ENCODE measurements at regions not wholly inside any gene's neighbourhood (a gene's known extent, or its start where the extent isn't known, plus 50 kb on each side); places are given as distances from the start of the nearest gene placed in this dataset.

DNA sequence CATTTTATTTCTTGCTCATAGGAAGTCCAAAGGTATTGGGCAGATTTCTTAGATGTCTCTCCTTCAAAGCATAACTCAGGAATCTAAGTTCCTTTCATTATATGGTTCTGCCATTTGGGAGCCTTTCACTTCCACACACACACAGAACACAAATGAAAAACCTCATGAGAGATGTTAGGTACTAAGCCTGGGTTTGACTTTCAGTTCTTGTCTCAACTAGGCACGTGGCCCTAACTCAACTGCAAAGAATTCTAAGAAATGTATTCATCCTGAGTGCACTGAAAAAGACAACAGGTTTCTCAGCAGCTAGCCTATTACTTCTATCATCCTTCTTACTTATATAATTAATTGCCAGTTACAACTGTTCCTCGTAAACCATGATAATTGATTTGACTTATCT lies 190.0 kb upstream of the SAMSN1 start:
- intact Hi-C loops (cut with micrococcal nuclease) = loop anchor here (1.0 to 10.0 kb wide), 4 partner anchors 59 to 329 kb away; partner anchors contain the start of gene NRIP1

DNA sequence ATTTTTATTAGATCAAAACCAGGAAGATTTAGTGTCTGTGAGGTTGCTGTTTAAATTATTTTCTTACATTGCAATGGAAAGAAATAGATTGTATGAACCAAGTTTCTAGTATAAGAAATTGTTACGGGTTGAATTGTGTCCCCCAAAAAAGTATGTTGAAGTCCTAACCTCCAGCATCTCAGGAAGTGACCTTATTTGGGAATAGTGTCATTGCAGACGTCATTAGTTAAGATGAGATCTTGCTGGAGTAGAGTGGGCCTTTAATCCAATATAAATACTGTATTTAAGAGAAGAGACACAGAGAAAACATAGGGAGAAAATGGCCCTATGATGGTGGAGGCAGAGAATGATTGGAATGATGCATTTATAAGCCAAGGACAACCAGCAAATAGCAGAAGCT lies 188.7 kb upstream of the SAMSN1 start:
- intact Hi-C loops (cut with micrococcal nuclease) = loop anchor here (10.0 kb wide), 1 partner anchor 330 kb away; the partner anchor contains the start of gene NRIP1

DNA sequence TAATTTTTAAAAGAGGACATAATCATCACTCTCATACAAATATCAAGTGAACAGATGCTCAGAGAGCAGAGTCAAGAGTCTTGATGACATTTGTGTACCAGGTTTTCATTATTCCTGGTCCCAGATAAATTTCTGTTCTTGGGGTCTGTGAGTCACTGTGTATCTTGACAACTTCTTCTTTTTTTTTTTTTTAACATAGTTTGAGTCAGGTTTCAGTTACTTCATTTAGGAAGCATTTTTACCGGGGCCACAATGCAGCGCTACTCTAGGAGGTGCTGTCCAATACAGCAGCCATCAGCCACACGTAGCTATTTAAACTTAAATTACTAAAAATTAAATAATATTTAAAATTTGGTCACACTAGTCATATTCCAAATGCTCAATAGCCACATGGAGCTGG lies 188.1 kb upstream of the SAMSN1 start:
- intact Hi-C loops (cut with micrococcal nuclease) = loop anchor here (10.0 kb wide), 1 partner anchor 331 kb away; the partner anchor contains the start of gene NRIP1

DNA sequence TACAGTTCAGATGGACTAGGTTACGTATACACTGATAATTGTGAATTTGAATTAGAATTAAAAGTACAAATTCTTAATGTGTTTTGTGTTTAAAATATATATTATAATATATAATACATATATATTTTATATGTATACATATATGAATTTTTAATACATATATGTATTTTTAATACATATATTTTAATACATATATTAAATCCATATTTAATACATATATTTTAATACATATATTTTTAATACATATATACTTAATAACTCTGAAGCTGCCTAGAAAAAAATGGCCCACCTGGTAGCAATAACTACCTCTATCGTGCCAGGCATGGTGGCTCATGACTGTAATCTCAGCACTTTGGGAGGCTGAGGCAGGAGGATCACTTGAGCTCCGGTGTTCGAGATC lies 179.1 kb upstream of the SAMSN1 start:
- intact Hi-C loops (cut with micrococcal nuclease) = no loop called here

- intact Hi-C loops (cut with micrococcal nuclease) = loop anchor here (2.0 kb wide), 1 partner anchor 176 kb away; the partner anchor contains the start of gene SAMSN1
These were observed 176.8 kb upstream of the SAMSN1 start for GRCh38 chr21:14722841-14723483.

DNA sequence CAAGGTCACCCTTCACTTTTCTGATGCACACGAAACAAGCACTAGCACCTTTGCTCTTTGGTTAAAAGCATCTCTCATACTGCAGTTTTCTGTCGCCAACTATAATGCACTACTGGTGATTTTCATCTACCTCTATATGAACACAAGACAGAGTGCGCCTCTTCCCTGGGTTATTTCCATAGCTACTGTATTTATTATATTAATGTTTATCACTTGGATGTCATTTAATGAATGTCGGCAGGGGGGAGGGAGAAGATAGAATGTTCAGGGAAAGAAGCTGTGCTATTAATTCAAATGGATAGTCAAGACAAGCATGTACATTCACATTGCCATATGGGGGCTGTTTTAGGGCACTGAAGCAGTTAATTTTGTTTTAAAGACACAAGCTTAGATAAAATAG lies 174.1 kb upstream of the SAMSN1 start:
- intact Hi-C loops (cut with micrococcal nuclease) = loop anchor here (2.0 kb wide), 1 partner anchor 29 kb away; no protein-coding TSS in a partner anchor

DNA sequence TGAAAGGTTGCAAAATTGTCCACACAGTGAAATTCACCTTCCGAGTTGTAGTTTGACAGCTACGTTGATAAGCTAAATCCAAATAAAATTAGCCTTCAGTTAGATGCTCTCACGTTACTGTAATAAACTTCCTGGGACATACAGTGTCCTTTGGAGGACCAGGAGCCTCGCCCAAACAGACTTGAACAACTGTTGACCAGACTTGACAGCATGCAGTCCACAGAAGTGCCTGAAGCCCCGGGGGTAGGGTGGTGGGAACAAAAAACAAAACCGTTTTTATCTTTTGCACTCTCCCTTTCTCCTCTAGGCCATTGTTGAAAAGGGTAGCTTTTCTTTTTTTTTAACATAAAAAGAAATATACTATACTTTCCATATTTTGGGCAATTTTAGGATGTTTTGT lies 172.8 kb upstream of the SAMSN1 start:
- intact Hi-C loops (cut with micrococcal nuclease) = no loop called here

- intact Hi-C loops (cut with micrococcal nuclease) = no loop called here
These were observed 170.8 kb upstream of the SAMSN1 start for GRCh38 chr21:14716761-14717396.

GRCh38 chr21:14713109-14713508 lies 167.0 kb upstream of the SAMSN1 start:
- intact Hi-C loops (cut with micrococcal nuclease) = no loop called here

GRCh38 chr21:14712121-14712715 lies 166.1 kb upstream of the SAMSN1 start:
- intact Hi-C loops (cut with micrococcal nuclease) = no loop called here

GRCh38 chr21:14711287-14711686 lies 165.2 kb upstream of the SAMSN1 start:
- intact Hi-C loops (cut with micrococcal nuclease) = no loop called here

GRCh38 chr21:14707511-14708020 lies 161.5 kb upstream of the SAMSN1 start:
- intact Hi-C loops (cut with micrococcal nuclease) = no loop called here

- intact Hi-C loops (cut with micrococcal nuclease) = loop anchor here (1.0 kb wide), 1 partner anchor 16 kb away; no protein-coding TSS in a partner anchor
These were observed 160.8 kb upstream of the SAMSN1 start for GRCh38 chr21:14706712-14707510.

DNA sequence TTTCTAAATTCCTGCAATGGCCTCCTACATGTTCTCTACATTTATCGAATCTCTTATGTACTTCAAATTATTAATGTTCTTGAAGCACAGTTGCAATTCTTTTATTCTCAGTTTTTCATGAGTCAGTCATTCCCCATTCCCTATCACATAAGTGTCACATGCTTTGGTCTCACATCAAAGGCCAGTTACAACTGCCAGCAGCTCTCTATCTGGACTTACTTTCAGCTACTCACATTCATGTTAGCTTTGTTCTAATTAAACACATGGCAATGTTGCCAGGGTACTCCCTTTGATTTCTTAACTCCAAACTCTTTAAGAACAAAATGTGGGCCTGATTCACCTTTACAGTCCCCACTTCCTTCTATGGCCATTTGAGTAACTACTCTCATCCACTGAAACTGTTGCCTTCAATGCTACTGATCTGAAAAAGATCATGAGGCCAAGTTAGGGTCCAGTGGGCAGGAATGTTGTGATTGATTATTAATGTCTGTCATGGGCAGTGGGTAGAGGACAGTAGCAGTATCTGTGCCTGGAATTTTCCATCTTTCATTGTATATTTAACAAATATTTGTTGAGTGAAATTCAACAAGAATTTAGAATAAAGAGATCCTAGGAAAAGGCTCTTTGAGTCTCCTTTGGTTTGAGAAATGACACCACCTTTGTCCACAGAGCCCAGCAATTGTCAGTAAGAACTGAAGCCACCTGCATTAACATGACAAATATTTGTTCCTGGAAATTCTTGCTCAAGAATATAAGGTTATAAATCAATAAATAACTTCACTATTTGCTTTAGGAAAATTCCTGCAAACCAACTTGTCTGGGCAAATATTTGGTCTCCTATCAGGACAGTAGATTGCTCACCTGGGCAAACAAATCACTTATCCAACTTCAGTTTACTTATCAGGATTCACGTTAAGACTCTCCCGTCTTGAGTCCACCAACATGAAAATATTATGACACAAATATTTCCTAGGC lies 153.6 kb upstream of the SAMSN1 start:
- intact Hi-C loops (cut with micrococcal nuclease) = no loop called here

GRCh38 chr21:14697769-14698168 lies 151.7 kb upstream of the SAMSN1 start:
- intact Hi-C loops (cut with micrococcal nuclease) = no loop called here

DNA sequence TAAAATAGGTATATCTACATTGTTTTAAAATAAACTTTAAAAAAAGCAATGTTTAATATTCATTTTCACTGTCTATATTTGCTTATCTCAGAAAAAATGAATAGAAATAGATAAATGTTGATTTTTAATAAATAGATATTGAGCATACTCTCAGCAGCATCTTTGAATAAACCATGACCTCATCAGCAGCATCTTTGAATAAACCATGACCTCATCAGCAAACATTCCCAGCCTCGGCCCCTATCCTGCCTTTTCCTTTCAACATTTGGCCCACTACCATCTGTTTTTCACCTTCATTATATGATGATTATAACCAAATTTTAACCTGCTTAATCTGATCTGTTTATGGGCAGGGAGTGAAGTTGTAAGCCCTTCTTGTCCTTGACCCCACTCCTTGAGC lies 148.7 kb upstream of the SAMSN1 start:
- intact Hi-C loops (cut with micrococcal nuclease) = no loop called here

DNA sequence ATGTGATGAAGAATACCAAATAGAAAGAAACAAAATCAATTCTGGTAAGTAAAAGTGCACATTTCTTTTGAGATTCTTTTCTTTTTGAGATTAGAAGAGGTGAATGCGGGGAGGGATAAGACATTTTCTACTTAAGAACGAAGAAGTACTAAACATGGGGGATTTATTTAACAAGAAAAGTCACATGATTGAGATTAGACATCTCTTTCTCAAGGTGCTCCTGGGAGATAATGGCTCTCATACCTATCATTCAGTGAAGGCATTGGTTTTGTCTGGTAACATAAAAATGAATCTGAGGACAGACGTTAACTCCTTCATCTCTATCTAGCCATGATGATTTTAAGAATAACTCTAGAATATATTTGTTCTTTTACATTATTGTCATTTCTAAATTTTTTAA lies 147.9 kb upstream of the SAMSN1 start:
- intact Hi-C loops (cut with micrococcal nuclease) = no loop called here

- intact Hi-C loops (cut with micrococcal nuclease) = loop anchor here (1.0 to 2.0 kb wide), 2 partner anchors 14 to 29 kb away; no protein-coding TSS in a partner anchor
These were observed 145.8 kb upstream of the SAMSN1 start for GRCh38 chr21:14691914-14692313.

- intact Hi-C loops (cut with micrococcal nuclease) = loop anchor here (1.0 to 2.0 kb wide), 2 partner anchors 15 to 30 kb away; no protein-coding TSS in a partner anchor
These were observed 144.8 kb upstream of the SAMSN1 start for GRCh38 chr21:14690886-14691285.

DNA sequence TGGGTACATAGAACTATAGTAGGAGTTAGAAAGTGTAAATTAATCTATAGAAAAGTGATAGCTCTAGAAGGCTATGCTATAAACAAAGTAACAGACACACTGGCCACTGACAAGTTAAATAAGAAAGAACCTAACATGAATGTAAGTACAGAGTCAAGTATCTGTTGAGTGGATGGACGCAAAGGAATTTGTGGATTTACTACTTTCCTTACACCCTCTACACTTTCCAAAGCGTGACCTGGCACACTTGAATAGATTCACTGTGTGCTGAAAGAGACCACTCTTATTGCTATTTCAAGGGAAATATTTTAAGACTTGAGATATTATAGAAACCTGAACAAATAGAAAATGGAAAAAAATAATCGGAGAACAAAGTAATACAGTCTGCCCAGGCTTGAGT lies 142.8 kb upstream of the SAMSN1 start:
- intact Hi-C loops (cut with micrococcal nuclease) = no loop called here

Measured in T-helper 1 cell treated with Interleukin-12 subunit alpha and Interleukin-12 subunit beta and Interleukin-4 antibody, amounts not matched to agents 30 ng/mL and 1 ng/mL, for 36 hours (primary cell).